GM12878 (cell line): ENCODE measurements at regions not wholly inside any gene's neighbourhood (a gene's known extent, or its start where the extent isn't known, plus 50 kb on each side); places are given as distances from the start of the nearest gene placed in this dataset.

Experiments used
- ATAC-seq: fragments of 200-7000 bp; cut with Tn5 transposase; 3 replicates; pipeline ENCODE4 v1.9.1; 2020; ENCODE audit warnings: mild to moderate bottlenecking, moderate library complexity
- BruUV-seq: library from RNA; stranded (reverse); fragments of 400-500 nt; replicated peaks from 2 replicates; lab custom pipeline; 2021; lab: Mats Ljungman, UMichigan
- CTCF ChIA-PET: fragments of 300-600 bp; sonication (Branson Sonifier 250); formaldehyde crosslinking; extraction: SDS; loops from one replicate; lab custom pipeline; 2021; ENCODE audit warnings: inconsistent platforms; lab: Yijun Ruan, JAX
- POLR2A ChIA-PET: fragments of 350-600 bp; formaldehyde crosslinking; extraction: SDS; loops from one replicate; lab custom pipeline; 2021; ENCODE audit warnings: inconsistent platforms; lab: Charles Lee
- RAD21 ChIA-PET: fragments of 300-600 bp; sonication (Branson Sonifier 250); formaldehyde crosslinking; loops from one replicate; lab custom pipeline; 2023; ENCODE audit warnings: antibody characterized with exemption; ENCODE audit not compliant: unreplicated experiment; lab: Charles Lee
- SMC1A ChIA-PET: fragments of 300-600 bp; sonication (Branson Sonifier 250); formaldehyde crosslinking; loops from one replicate; lab custom pipeline; 2023; ENCODE audit not compliant: unreplicated experiment, uncharacterized antibody; lab: Charles Lee
- DNase-seq: peaks from one replicate; pipeline ENCODE4 v3.0.0-alpha.2; 2011; ENCODE audit warnings: low read depth, low spot score
- FAIRE-seq: peaks from 3 replicates; lab custom pipeline; 2011; peaks lifted over from hg19 to GRCh38; lab: Jason Lieb, UNC
- H2AFZ ChIP-seq: 2 replicates; pipeline ENCODE4 v1.6.0; 2011; ENCODE audit warnings: low read depth, low read length, control low read depth; ENCODE audit not compliant: control insufficient read depth
- H3K27ac ChIP-seq: 2 replicates; pipeline ENCODE4 v1.5.1; 2011; ENCODE audit warnings: control low read depth; ENCODE audit not compliant: control insufficient read depth, insufficient read depth
- H3K27me3 ChIP-seq, 2 experiments: replicated peaks in 1 of 2; 2 replicates each; pipeline versions ENCODE4 v1.6.0 to v1.6.1; 2011; ENCODE audit warnings: low read length in 1 of 2; ENCODE audit not compliant: control insufficient read depth in 2 of 2, insufficient read depth in 2 of 2
- H3K36me3 ChIP-seq, 2 experiments: 2 replicates each; pipeline ENCODE4 v1.5.1; 2011; ENCODE audit warnings: low read length in 1 of 2; ENCODE audit not compliant: control insufficient read depth in 2 of 2, insufficient read depth in 2 of 2
- H3K4me1 ChIP-seq: 2 replicates; pipeline ENCODE4 v1.6.1; 2011; ENCODE audit warnings: mild to moderate bottlenecking, low read length, moderate library complexity, mixed read lengths; ENCODE audit not compliant: control insufficient read depth, insufficient read depth
- H3K4me2 ChIP-seq: 2 replicates; pipeline ENCODE4 v1.6.0; 2011; ENCODE audit warnings: control low read depth; ENCODE audit not compliant: control insufficient read depth, insufficient read depth
- H3K4me3 ChIP-seq: fragments of 200-600 bp; sonication (generic); 2 replicates; pipeline ENCODE4 v1.5.1; 2016
- H3K79me2 ChIP-seq: 2 replicates; pipeline ENCODE4 v1.6.0; 2011; ENCODE audit warnings: low read length; ENCODE audit not compliant: control insufficient read depth, insufficient read depth
- H3K9ac ChIP-seq: 2 replicates; pipeline ENCODE4 v1.8.0; 2011; ENCODE audit warnings: low read length, control low read depth, mixed read lengths; ENCODE audit not compliant: control insufficient read depth, insufficient read depth
- H3K9me3 ChIP-seq: replicated peaks from 3 replicates; pipeline ENCODE4 v1.5.1; 2011; ENCODE audit warnings: mild to moderate bottlenecking, low read length; ENCODE audit not compliant: control insufficient read depth, insufficient read depth
- H4K20me1 ChIP-seq: 2 replicates; pipeline ENCODE4 v1.6.0; 2011; ENCODE audit not compliant: control insufficient read depth, insufficient read depth
- CBFB ChIP-seq: IDR thresholded peaks from 2 replicates; pipeline ENCODE4 v1.6.1; 2016; ENCODE audit warnings: antibody characterized with exemption, low read depth
- CBX5 ChIP-seq: sonication (generic); IDR thresholded peaks from 2 replicates; pipeline ENCODE4 v1.6.1; 2016; ENCODE audit warnings: low read depth, moderate library complexity, mild to moderate bottlenecking, inconsistent platforms
- CEBPB ChIP-seq, 2 experiments: fragments of 150-350 bp in 1 of 2; IDR thresholded peaks; 2 replicates each; pipeline ENCODE4 v1.6.1; 2012 to 2014; ENCODE audit warnings: low read depth in 2 of 2, low read length in 2 of 2, borderline replicate concordance in 1 of 2, inconsistent platforms in 1 of 2
- CREM ChIP-seq: IDR thresholded peaks from 2 replicates; pipeline ENCODE4 v1.6.1; 2014; ENCODE audit warnings: antibody characterized with exemption, low read depth
- ETV6 ChIP-seq, 2 experiments: fragments of 450-650 bp in 1 of 2; IDR thresholded peaks in 1 of 2; conservative IDR thresholded peaks in 1 of 2; 2 replicates each; pipeline ENCODE4 v1.6.1; 2014; ENCODE audit warnings: antibody characterized with exemption in 1 of 2, borderline replicate concordance in 1 of 2, low read depth in 1 of 2, mild to moderate bottlenecking in 1 of 2, moderate library complexity in 1 of 2
- FOS ChIP-seq: IDR thresholded peaks from 3 replicates; pipeline ENCODE4 v1.6.1; 2011; ENCODE audit warnings: borderline replicate concordance; ENCODE audit not compliant: insufficient read length; ENCODE audit errors: extremely low read depth
- FOXK2 ChIP-seq: fragments of 450-650 bp; IDR thresholded peaks from 2 replicates; pipeline ENCODE4 v1.6.1; 2017; ENCODE audit warnings: mild to moderate bottlenecking, moderate library complexity
- FOXM1 ChIP-seq: IDR thresholded peaks from 2 replicates; pipeline ENCODE4 v1.6.1; 2012; ENCODE audit warnings: low read depth, mild to moderate bottlenecking, inconsistent platforms, low read length, moderate library complexity
- KDM1A ChIP-seq: fragments of 200-600 bp; sonication (generic); IDR thresholded peaks from 2 replicates; pipeline ENCODE4 v1.6.1; 2016; ENCODE audit warnings: borderline replicate concordance
- MTA2 ChIP-seq: fragments of 450-650 bp; IDR thresholded peaks from 2 replicates; pipeline ENCODE4 v1.6.1; 2016; ENCODE audit warnings: low read depth, mild to moderate bottlenecking, moderate library complexity
- MTA3 ChIP-seq: IDR thresholded peaks from 2 replicates; pipeline ENCODE4 v1.6.1; 2012; ENCODE audit warnings: low read length, inconsistent platforms, borderline replicate concordance
- NFYB ChIP-seq: IDR thresholded peaks from 2 replicates; pipeline ENCODE4 v1.6.1; 2011; ENCODE audit warnings: low read depth, mild to moderate bottlenecking, low read length, improper control_type of control experiment, moderate library complexity; ENCODE audit not compliant: insufficient read depth
- SP1 ChIP-seq: IDR thresholded peaks from one replicate; pipeline ENCODE4 v1.6.1; 2011; ENCODE audit warnings: low read depth, low read length
- SREBF2 ChIP-seq: IDR thresholded peaks from 2 replicates; pipeline ENCODE4 v1.6.1; 2012; ENCODE audit warnings: mild to moderate bottlenecking, low read length
- ZNF384 ChIP-seq: IDR thresholded peaks from 2 replicates; pipeline ENCODE4 v1.6.1; 2012; ENCODE audit warnings: low read depth, mild to moderate bottlenecking, low read length, improper control_type of control experiment, borderline replicate concordance
- WGBS: methylation state at CpG from one replicate; pipeline ENCODE4 v1.1.6; 2016; ENCODE audit warnings: low lambda C conversion rate; ENCODE audit not compliant: insufficient replicate concordance, insufficient coverage; ENCODE audit errors: missing lambda C conversion rate; 5-methylcytosine and 5-hydroxymethylcytosine counted together
- in situ Hi-C: fragments of 300-500 bp; cut with MboI; formaldehyde crosslinking; loops from 9 replicates; pipeline ENCODE4 v1.14.3; 2018; ENCODE audit warnings: mixed read lengths
- intact Hi-C: fragments of 100-400 bp; cut with micrococcal nuclease; formaldehyde crosslinking; loops from one replicate; pipeline ENCODE4 v1.14.2; 2022; ENCODE audit not compliant: unreplicated experiment
- TF ChIP-seq, protein P1 (sequence below): IDR thresholded peaks from 2 replicates; pipeline ENCODE4 v1.6.1; 2012; ENCODE audit warnings: low read depth, low read length, improper control_type of control experiment

DNA sequence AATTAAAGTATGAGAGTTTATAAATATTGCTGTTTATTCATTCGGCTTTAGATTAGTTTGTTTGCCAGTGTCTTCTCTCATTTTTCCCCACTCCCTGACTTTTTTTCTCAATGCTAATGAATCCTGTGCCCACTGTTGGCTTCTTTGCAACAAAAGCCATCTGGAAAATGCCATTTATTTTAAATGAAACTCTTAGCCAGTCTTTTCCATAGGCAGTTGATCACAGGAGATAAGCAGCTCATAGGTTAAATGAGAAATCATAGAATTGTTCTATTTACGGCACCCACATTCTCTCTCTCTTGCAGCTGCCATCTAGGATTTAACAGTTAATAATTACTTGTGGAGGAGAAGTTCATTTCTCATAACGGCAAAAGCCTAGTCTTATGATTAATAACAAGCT, 249.3 kb upstream of the POM121L12 start:
- Histone ChIP-seq H3K27me3 (no peaks in the 10 kb centered on the region), H3K4me3 (no peak overlapping the region), H3K9ac (no peak overlapping the region), H3K36me3 (no peaks in the 10 kb centered on the region), H3K9me3 (no peaks in the 10 kb centered on the region), H3K4me2 (no peak overlapping the region), H3K27ac (no peak overlapping the region), H3K79me2 (no peaks in the 10 kb centered on the region), H2AFZ (no peak overlapping the region), H3K4me1 (no peaks in the 10 kb centered on the region), H4K20me1 (no peaks in the 10 kb centered on the region)
- no peak for DNase-seq
- no peak for FAIRE-seq
- ChIA-PET POLR2A (no interaction called here), CTCF (no interaction called here), SMC1A (no interaction called here), RAD21 (no interaction called here)
- in situ Hi-C loops (no loop called here), intact Hi-C loops (no loop called here)
- TF ChIP-seq ETV6 (conservative IDR thresholded peaks at IDR 0.05 in 1 of 2, IDR thresholded peaks at IDR 0.05 in 1 of 2; ENCODE audit: borderline replicate concordance in 1 of 2, low read depth in 1 of 2) = no peak
- TF ChIP-seq ZNF384 = no peak
- TF ChIP-seq CBFB = no peak
- BruUV-seq = no TSS peak
- WGBS = 76% methylated on average over 3 of the region's 3 CpGs
- ATAC-seq = no peak

DNA sequence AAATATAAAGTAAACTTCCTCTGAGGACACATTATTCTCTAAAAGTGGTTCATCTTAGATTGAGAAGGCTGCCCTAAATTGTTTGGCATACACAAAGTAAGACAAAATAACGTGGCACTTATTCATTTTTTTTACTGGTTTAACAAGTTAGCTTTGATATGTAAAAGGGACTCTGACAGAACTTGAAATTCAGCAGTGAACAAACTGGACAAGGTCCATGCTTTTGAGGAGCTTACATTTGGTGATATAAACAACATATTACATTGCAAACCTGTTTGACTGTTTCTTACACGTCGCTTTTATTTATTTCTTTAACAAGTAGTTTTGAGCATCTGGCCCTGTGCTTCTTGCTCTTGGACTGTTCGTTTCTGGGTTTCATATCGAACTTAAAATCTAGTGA, 253.1 kb upstream of the POM121L12 start:
- Histone ChIP-seq H3K9me3 (no peaks in the 10 kb centered on the region), H3K27me3 (no peaks in the 10 kb centered on the region), H3K9ac (no peak overlapping the region), H3K36me3 (no peaks in the 10 kb centered on the region), H3K79me2 (no peaks in the 10 kb centered on the region), H3K4me1 (no peaks in the 10 kb centered on the region), H2AFZ (no peak overlapping the region), H3K4me2 (no peak overlapping the region), H3K27ac (no peak overlapping the region), H3K4me3 (no peak overlapping the region), H4K20me1 (no peaks in the 10 kb centered on the region)
- 8% methylated on average over 5 of the region's 5 CpGs for WGBS
- no peak for FAIRE-seq
- BruUV-seq = no TSS peak
- ATAC-seq = no peak
- ChIA-PET POLR2A (no interaction called here), CTCF (no interaction called here), SMC1A (no interaction called here), RAD21 (no interaction called here)
- in situ Hi-C loops (no loop called here), intact Hi-C loops (no loop called here)
- DNase-seq = no peak
- TF ChIP-seq SP1 = no peak
- no peak for TF ChIP-seq NFYB
- TF ChIP-seq MTA2 = no peak
- no peak for TF ChIP-seq CEBPB (IDR thresholded peaks at IDR 0.05; ENCODE audit: borderline replicate concordance in 1 of 2, low read depth in 2 of 2, low read length in 2 of 2)
- TF ChIP-seq SREBF2 = no peak
- no peak for TF ChIP-seq FOXK2
- TF ChIP-seq, protein P1, sequence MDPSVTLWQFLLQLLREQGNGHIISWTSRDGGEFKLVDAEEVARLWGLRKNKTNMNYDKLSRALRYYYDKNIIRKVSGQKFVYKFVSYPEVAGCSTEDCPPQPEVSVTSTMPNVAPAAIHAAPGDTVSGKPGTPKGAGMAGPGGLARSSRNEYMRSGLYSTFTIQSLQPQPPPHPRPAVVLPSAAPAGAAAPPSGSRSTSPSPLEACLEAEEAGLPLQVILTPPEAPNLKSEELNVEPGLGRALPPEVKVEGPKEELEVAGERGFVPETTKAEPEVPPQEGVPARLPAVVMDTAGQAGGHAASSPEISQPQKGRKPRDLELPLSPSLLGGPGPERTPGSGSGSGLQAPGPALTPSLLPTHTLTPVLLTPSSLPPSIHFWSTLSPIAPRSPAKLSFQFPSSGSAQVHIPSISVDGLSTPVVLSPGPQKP = no peak
- no peak for TF ChIP-seq MTA3
- TF ChIP-seq FOXM1 = no peak
- no peak for TF ChIP-seq KDM1A
- TF ChIP-seq FOS = no peak
- no peak for TF ChIP-seq CREM
- TF ChIP-seq CBX5 = no peak
